Esophagus muscularis mucosa (tissue), 3 donors: ENCODE measurements at regions not wholly inside any gene's neighbourhood (a gene's known extent, or its start where the extent isn't known, plus 50 kb on each side); places are given as distances from the start of the nearest gene placed in this dataset.

ENCODE experiments used
- POLR2A ChIP-seq: fragments of 450-650 bp; IDR thresholded peaks from one replicate; pipeline ENCODE4 v1.6.1; 2017; ENCODE audit warnings: antibody characterized with exemption, moderate library complexity, mild to moderate bottlenecking, low read depth
- TF ChIP-seq, protein P1 (sequence below), 3 experiments: fragments of 200-600 bp in 2 of 3; fragments of 450-650 bp in 1 of 3; sonication (generic) in 2 of 3; IDR thresholded peaks; one replicate each; pipeline ENCODE4 v1.5.1; 2017 to 2019; ENCODE audit warnings: antibody characterized with exemption in 3 of 3, mild to moderate bottlenecking in 2 of 3, moderate library complexity in 1 of 3

DNA sequence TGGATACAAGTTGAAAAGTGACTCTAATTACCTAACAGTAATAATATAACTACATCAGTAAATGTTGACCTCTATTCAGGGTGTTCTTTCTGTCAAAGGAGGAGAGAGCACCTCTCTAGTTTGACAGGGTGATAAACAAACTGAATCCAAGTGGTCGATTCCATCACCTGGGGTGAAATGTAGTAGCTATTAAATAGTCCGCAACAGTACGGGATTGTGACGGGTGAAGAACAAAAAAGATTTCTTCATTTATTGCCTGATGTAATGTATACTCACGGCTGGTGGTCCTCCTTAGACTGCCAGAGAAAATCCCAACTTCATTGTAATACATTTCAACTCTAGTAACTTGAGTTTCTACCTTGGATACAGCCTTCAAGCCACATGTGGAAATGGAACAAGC, 292.5 kb upstream of the CELF2 start:
- no peak for TF ChIP-seq POLR2A
- TF ChIP-seq, protein P1, sequence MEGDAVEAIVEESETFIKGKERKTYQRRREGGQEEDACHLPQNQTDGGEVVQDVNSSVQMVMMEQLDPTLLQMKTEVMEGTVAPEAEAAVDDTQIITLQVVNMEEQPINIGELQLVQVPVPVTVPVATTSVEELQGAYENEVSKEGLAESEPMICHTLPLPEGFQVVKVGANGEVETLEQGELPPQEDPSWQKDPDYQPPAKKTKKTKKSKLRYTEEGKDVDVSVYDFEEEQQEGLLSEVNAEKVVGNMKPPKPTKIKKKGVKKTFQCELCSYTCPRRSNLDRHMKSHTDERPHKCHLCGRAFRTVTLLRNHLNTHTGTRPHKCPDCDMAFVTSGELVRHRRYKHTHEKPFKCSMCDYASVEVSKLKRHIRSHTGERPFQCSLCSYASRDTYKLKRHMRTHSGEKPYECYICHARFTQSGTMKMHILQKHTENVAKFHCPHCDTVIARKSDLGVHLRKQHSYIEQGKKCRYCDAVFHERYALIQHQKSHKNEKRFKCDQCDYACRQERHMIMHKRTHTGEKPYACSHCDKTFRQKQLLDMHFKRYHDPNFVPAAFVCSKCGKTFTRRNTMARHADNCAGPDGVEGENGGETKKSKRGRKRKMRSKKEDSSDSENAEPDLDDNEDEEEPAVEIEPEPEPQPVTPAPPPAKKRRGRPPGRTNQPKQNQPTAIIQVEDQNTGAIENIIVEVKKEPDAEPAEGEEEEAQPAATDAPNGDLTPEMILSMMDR (IDR thresholded peaks at IDR 0.05) = no peak
